Gastrocnemius medialis (tissue), 4 donors: ENCODE measurements at regions not wholly inside any gene's neighbourhood (a gene's known extent, or its start where the extent isn't known, plus 50 kb on each side); places are given as distances from the start of the nearest gene placed in this dataset.

Experiments used
- ATAC-seq, 2 donors: fragments of 150-250 bp; one replicate each; pipeline ENCODE4 v1.9.1; 2016
- DNase-seq, 2 donors: peaks; one replicate each; pipeline ENCODE4 v3.0.0-alpha.2; 2019
- H3K27ac ChIP-seq, 4 donors: fragments of 200-600 bp; sonication (generic); 1 replicate in 1 of 4; 2 replicates in 3 of 4; pipeline ENCODE4 v1.5.1; 2016 to 2018; ENCODE audit warnings: mild to moderate bottlenecking in 2 of 4, moderate library complexity in 1 of 4
- H3K27me3 ChIP-seq, 3 donors: fragments of 200-600 bp; sonication (generic) in 2 of 3; 1 replicate in 1 of 3; 2 replicates in 2 of 3; pipeline versions ENCODE4 v1.5.1 to v1.6.0; 2016 to 2019; ENCODE audit warnings: mild to moderate bottlenecking in 1 of 3, moderate library complexity in 1 of 3
- H3K36me3 ChIP-seq, 2 donors: fragments of 200-600 bp; sonication (generic) in 1 of 2; one replicate each; pipeline ENCODE4 v1.5.1; 2017 to 2018
- H3K4me1 ChIP-seq, 2 donors: fragments of 200-600 bp; sonication (generic) in 1 of 2; one replicate each; pipeline ENCODE4 v1.5.1; 2016 to 2017; ENCODE audit warnings: mild to moderate bottlenecking in 2 of 2
- H3K4me3 ChIP-seq, 4 donors: fragments of 200-600 bp; sonication (generic) in 3 of 4; 1 replicate in 1 of 4; 2 replicates in 3 of 4; pipeline ENCODE4 v1.5.1; 2016 to 2019; ENCODE audit warnings: mild to moderate bottlenecking in 2 of 4
- H3K9me3 ChIP-seq, 3 donors: fragments of 200-600 bp; sonication (generic) in 2 of 3; 1 replicate in 1 of 3; 2 replicates in 2 of 3; pipeline ENCODE4 v1.5.1; 2016 to 2019
- POLR2A ChIP-seq, 2 donors: fragments of 450-650 bp; IDR thresholded peaks; one replicate each; pipeline ENCODE4 v1.6.1; 2017; ENCODE audit warnings: antibody characterized with exemption in 2 of 2, mild to moderate bottlenecking in 2 of 2, moderate library complexity in 2 of 2
- in situ Hi-C, 4 donors: fragments of 200-750 bp; cut with MboI; loops; one replicate each; pipeline versions ENCODE4 v1.15.0 to v1.8.0; 2017; ENCODE audit warnings: low sequenced_read_pairs in 4 of 4
- intact Hi-C: fragments of 100-400 bp; cut with DNase I; formaldehyde crosslinking; loops from one replicate; pipeline ENCODE4 v1.15.1; 2023; ENCODE audit warnings: low total_unique reads
- TF ChIP-seq, protein P1 (sequence below), 5 experiments: fragments of 450-650 bp in 3 of 5; fragments of 200-600 bp in 2 of 5; sonication (generic) in 2 of 5; IDR thresholded peaks in 4 of 5; conservative IDR thresholded peaks in 1 of 5; 1 replicate in 4 of 5; 2 replicates in 1 of 5; pipeline ENCODE4 v1.5.1; 2016 to 2019; ENCODE audit warnings: antibody characterized with exemption in 5 of 5, mild to moderate bottlenecking in 3 of 5, moderate library complexity in 3 of 5

DNA sequence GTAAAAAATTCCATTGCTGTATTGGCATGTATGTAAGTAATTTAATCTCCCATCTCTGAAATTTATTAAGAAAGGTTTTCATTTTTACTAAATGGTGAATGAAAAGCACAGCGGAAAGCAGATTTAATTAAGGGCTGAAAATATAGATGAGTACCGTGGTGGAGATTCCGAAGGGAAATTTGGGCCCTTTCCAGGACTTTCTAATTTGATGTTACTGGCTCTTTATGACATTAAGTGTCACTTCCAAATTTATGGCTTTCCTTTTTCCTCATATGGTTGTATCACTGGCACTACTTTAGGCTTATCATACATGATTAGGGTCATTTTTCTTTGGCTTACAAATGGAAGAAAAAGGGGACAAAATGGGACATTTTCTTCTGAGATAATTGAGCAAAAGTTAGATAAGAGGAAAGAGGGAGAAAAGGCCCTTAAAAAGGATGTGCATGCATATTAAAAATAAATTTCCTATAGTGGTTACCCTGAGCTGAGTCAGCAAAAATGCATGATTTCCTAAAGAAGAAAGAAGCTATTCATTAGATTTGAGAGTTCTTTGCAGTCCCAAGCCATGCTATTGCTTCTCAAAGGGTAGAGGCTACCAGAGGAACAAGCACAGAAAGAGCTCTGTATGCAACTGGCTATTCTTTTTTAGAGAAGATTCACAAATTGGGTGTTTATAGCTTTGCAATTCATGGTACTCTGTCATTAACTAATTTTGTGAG lies 74.9 kb upstream of the CNIH3 start:
- Histone ChIP-seq H3K9me3 (no peaks in the 10 kb centered on the region), H3K36me3 (no peaks in the 10 kb centered on the region), H3K4me3 (no peak overlapping the region), H3K27me3 (no peaks in the 10 kb centered on the region), H3K4me1 (peaks cover 9 to 15% of the 10 kb centered on the region in 2 donors), H3K27ac (no peak overlapping the region)
- DNase-seq: no peak
- in situ Hi-C loops (no loop called here), intact Hi-C loops (no loop called here)
- TF ChIP-seq POLR2A (IDR thresholded peaks at IDR 0.05): no peak
- TF ChIP-seq, protein P1, sequence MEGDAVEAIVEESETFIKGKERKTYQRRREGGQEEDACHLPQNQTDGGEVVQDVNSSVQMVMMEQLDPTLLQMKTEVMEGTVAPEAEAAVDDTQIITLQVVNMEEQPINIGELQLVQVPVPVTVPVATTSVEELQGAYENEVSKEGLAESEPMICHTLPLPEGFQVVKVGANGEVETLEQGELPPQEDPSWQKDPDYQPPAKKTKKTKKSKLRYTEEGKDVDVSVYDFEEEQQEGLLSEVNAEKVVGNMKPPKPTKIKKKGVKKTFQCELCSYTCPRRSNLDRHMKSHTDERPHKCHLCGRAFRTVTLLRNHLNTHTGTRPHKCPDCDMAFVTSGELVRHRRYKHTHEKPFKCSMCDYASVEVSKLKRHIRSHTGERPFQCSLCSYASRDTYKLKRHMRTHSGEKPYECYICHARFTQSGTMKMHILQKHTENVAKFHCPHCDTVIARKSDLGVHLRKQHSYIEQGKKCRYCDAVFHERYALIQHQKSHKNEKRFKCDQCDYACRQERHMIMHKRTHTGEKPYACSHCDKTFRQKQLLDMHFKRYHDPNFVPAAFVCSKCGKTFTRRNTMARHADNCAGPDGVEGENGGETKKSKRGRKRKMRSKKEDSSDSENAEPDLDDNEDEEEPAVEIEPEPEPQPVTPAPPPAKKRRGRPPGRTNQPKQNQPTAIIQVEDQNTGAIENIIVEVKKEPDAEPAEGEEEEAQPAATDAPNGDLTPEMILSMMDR (IDR thresholded peaks at IDR 0.05 in 4 of 5, conservative IDR thresholded peaks at IDR 0.05 in 1 of 5): no peak
- ATAC-seq: no peak

DNA sequence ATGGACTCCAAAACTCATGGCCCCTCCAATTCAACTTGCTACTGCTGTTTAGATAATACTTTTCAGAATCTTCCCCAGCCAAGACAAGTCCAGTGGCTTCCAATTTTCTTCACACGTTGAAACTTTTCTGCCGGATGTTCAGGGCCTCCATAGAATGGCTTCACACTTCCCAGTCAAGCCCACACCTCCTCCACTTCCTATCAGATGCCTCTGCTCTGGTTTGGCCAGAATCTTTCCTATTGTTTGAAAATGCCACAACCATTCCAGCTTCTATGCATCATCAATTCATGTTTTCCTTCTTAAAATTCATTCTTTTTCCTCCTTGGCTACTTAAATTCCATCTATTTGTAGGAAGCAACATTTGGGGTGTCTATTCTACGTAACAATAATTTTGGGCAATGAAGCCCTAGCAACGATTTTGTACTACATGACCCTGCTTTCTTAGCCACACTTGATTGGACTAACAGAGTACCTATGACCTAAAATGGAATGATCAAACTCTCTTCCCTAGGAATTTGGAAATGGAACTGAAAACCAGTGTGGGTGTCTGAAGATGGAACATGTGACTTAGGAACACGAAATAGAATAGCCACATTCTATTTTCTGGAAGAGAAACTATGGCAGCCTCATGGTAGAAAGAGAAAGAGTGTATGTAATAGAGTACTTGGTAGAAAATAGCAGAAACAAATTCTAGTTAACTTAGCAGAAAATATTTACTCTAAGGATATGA lies 74.1 kb upstream of the CNIH3 start:
- in situ Hi-C loops: no loop called here
- intact Hi-C loops: no loop called here

DNA sequence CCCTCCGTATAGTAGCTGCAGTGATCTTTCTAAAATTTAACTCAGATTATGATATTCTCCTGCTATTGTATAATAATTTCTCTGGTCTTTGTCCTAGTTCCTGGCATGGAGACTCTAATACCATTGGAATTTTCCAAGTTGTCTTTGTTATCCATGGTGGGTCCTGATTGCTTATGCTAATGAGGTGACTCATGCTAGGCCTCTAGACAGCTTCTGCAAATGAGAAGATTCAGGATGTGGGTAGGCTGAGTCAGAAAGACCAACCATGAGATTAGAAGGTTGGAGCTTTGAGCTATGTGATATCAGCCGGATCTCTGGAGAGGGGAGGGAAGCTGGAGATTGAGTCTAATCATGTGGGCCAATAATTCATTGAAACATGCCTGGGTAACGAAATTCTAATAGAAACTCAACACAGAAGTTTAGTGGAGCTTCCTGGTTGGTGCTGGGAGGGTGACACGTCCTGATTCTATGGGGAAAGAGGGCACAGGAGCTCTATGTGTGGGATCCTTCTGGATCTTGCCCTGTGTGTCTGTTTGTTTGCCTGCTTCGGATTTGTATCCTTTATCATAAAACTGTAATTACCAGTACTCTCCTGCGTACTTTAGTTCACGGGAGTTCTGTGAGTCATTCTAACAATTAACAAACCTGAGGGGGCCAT lies 73.2 kb upstream of the CNIH3 start:
- H3K9me3 ChIP-seq: no peaks in the 10 kb centered on the region
- DNase-seq (no peak), ATAC-seq (peak in 1 of 2 donors; percentile 16)
- H3K4me3 ChIP-seq: no peak overlapping the region
- intact Hi-C loops (no loop called here), in situ Hi-C loops (no loop called here)
- no peak for TF ChIP-seq POLR2A (IDR thresholded peaks at IDR 0.05)
- TF ChIP-seq, protein P1 (IDR thresholded peaks at IDR 0.05 in 4 of 5, conservative IDR thresholded peaks at IDR 0.05 in 1 of 5): no peak
- no peaks in the 10 kb centered on the region for H3K36me3 ChIP-seq
- peaks cover 9 to 15% of the 10 kb centered on the region in 2 donors for H3K4me1 ChIP-seq
- peak overlapping the region in 2 of 4 donors; percentile 3 to 34 for H3K27ac ChIP-seq
- H3K27me3 ChIP-seq: no peaks in the 10 kb centered on the region

More for the DNA sequence above, 74.1 kb upstream of the CNIH3 start:
- H3K27me3 ChIP-seq: no peaks in the 10 kb centered on the region
- peaks cover 9 to 15% of the 10 kb centered on the region in 2 donors for H3K4me1 ChIP-seq
- H3K4me3 ChIP-seq: no peak overlapping the region
- ATAC-seq (no peak), DNase-seq (no peak)
- no peaks in the 10 kb centered on the region for H3K9me3 ChIP-seq
- no peak overlapping the region for H3K27ac ChIP-seq
- H3K36me3 ChIP-seq: no peaks in the 10 kb centered on the region
- TF ChIP-seq POLR2A (IDR thresholded peaks at IDR 0.05): no peak
- TF ChIP-seq, protein P1 (IDR thresholded peaks at IDR 0.05 in 4 of 5, conservative IDR thresholded peaks at IDR 0.05 in 1 of 5): no peak

DNA sequence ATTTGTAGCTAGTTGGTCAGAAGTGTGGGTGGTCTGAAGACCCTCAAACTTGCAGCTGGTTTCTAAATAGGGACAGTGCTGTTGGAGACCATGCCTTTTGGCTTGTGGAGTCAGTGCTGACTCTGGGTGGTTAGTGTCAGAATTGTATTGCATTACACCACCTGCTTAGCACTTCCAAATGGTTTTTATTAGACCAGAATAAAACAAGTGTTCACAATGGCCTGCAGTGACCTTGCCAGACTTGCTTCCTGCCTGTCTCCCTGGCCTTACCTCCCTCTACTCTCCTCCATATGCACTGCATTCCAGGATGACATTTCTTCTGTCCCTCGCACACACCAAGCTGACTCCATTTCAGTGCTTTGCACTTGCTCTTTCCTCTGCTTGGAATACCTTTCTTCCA lies 72.7 kb upstream of the CNIH3 start:
- ATAC-seq (peak; percentile 89 to 96), DNase-seq (peak in 1 of 2 donors; percentile 30)
- intact Hi-C loops (no loop called here), in situ Hi-C loops (no loop called here)
- H3K4me1 ChIP-seq: peaks cover 9 to 15% of the 10 kb centered on the region in 2 donors
- peak overlapping the region in 2 of 4 donors; percentile 3 to 34 for H3K27ac ChIP-seq
- H3K9me3 ChIP-seq: no peaks in the 10 kb centered on the region
- H3K4me3 ChIP-seq: no peak overlapping the region
- no peaks in the 10 kb centered on the region for H3K27me3 ChIP-seq
- H3K36me3 ChIP-seq: no peaks in the 10 kb centered on the region
- no peak for TF ChIP-seq POLR2A (IDR thresholded peaks at IDR 0.05)
- TF ChIP-seq, protein P1 (IDR thresholded peaks at IDR 0.05 in 4 of 5, conservative IDR thresholded peaks at IDR 0.05 in 1 of 5): no peak
